ENCODE measurements at regions not wholly inside any gene's neighbourhood (a gene's known extent, or its start where the extent isn't known, plus 50 kb on each side); places are given as distances from the start of the nearest gene placed in this dataset.
"Not testable (repeated sequence)": the region's sequence is repeated elsewhere in the genome, so short reads cannot be mapped to it uniquely, and the experiment has no call there.

- H4K91ac ChIP-seq (replicated peaks; ENCODE audit: insufficient read length, low read length); H3K79me1 ChIP-seq (ENCODE audit: low read depth, low read length); H3K23me2 ChIP-seq (ENCODE audit: low read depth, low read length); H3K4me1 ChIP-seq (replicated peaks in 1 of 4; ENCODE audit: control insufficient read depth in 3 of 4, insufficient read depth in 4 of 4, low read length in 3 of 4); H3K4ac ChIP-seq (replicated peaks; ENCODE audit: insufficient read length, low read depth, low read length); H3K79me2 ChIP-seq (ENCODE audit: control insufficient read depth in 1 of 2, insufficient read depth in 2 of 2, low read length in 2 of 2); H3K14ac ChIP-seq (ENCODE audit: insufficient read length); H4K8ac ChIP-seq (ENCODE audit: extremely low read depth, insufficient read depth, low read length); H3K27me3 ChIP-seq (replicated peaks in 1 of 4; ENCODE audit: control insufficient read depth in 3 of 4, extremely low read depth in 1 of 4, insufficient read depth in 3 of 4, low read length in 3 of 4); POLR2A ChIA-PET (ENCODE audit: partially characterized antibody); H2BK20ac ChIP-seq (ENCODE audit: low read length); H4K5ac ChIP-seq (ENCODE audit: insufficient read length, low read depth, low read length); FAIRE-seq; H3K4me2 ChIP-seq (ENCODE audit: insufficient read depth in 1 of 2, low read depth in 2 of 2, low read length in 2 of 2); H2AFZ ChIP-seq (ENCODE audit: low read length); H4K20me1 ChIP-seq (replicated peaks in 1 of 2; ENCODE audit: control insufficient read depth in 1 of 2, insufficient read depth in 2 of 2, low read length in 2 of 2); H2BK120ac ChIP-seq (replicated peaks; ENCODE audit: low read depth, low read length); CTCF ChIA-PET (ENCODE audit: partially characterized antibody); H2BK5ac ChIP-seq (ENCODE audit: low read depth, low read length); DNase-seq (ENCODE audit: low read depth in 1 of 2, low spot score in 2 of 2); H3K36me3 ChIP-seq (ENCODE audit: control insufficient read depth in 2 of 4, insufficient read depth in 4 of 4, low read length in 3 of 4); H3K9ac ChIP-seq (replicated peaks in 1 of 4; ENCODE audit: extremely low read depth in 1 of 4, low read depth in 3 of 4, low read length in 3 of 4); H3K27ac ChIP-seq (ENCODE audit: low read depth, low read length); H3K18ac ChIP-seq (ENCODE audit: extremely low read depth, low read length); H2BK12ac ChIP-seq (ENCODE audit: low read depth, low read length); H2AK5ac ChIP-seq (ENCODE audit: low read depth, low read length); H3K56ac ChIP-seq (replicated peaks; ENCODE audit: insufficient read length, low read depth, low read length); H3K9me3 ChIP-seq (ENCODE audit: insufficient read depth in 2 of 2, low read depth in 1 of 2, low read length in 1 of 2); H3K23ac ChIP-seq (ENCODE audit: insufficient read length); H2BK15ac ChIP-seq (ENCODE audit: low read length); H3K4me3 ChIP-seq (ENCODE audit: extremely low read depth in 1 of 4, insufficient read depth in 2 of 4, low read depth in 3 of 4, low read length in 4 of 4): not testable (repeated sequence)
- 77% methylated on average over 4 of the region's 6 CpGs; no CpG with 5 or more reads in 1 of the 2 experiments for WGBS, 2 experiments (ENCODE audit: extremely low coverage in 1 of 2, insufficient coverage in 1 of 2, insufficient read length in 1 of 2, insufficient replicate concordance in 2 of 2, low coverage in 1 of 2, low lambda C conversion rate in 2 of 2, missing lambda C conversion rate in 1 of 2)
These were observed 118.1 kb upstream of the OR4F16 start for GRCh38 chr1:804378-805115.

DNA sequence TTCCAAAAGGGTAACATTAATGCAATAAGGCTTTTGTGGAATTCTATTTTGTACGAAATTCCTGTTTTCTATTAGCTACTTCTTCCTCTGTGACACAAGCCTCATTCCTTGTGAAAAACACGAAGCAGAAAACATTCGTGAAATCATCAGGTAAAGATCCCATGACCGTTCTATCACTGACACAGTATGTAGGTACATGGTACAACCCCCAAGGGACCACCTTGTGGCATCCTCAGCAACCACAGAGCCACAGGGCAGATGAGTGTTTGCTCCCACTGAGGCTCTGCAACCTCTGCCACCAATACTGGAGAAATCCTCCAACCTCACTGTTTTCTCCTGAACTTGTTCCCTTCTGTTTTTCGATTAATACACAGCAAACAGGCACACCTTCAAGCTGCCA lies 118.4 kb upstream of the SAMD11 start:
- DNase-seq (ENCODE audit: low read depth in 1 of 2, low spot score in 2 of 2); H4K5ac ChIP-seq (ENCODE audit: insufficient read length, low read depth, low read length); H2BK120ac ChIP-seq (replicated peaks; ENCODE audit: low read depth, low read length); FAIRE-seq; H3K36me3 ChIP-seq (ENCODE audit: control insufficient read depth in 2 of 4, insufficient read depth in 4 of 4, low read length in 3 of 4); H2AFZ ChIP-seq (ENCODE audit: low read length); H3K27me3 ChIP-seq (replicated peaks in 1 of 4; ENCODE audit: control insufficient read depth in 3 of 4, extremely low read depth in 1 of 4, insufficient read depth in 3 of 4, low read length in 3 of 4); H3K23ac ChIP-seq (ENCODE audit: insufficient read length); H2BK12ac ChIP-seq (ENCODE audit: low read depth, low read length); CTCF ChIA-PET (ENCODE audit: partially characterized antibody); H3K4me3 ChIP-seq (ENCODE audit: extremely low read depth in 1 of 4, insufficient read depth in 2 of 4, low read depth in 3 of 4, low read length in 4 of 4); H3K4ac ChIP-seq (replicated peaks; ENCODE audit: insufficient read length, low read depth, low read length); H3K27ac ChIP-seq (ENCODE audit: low read depth, low read length); H4K91ac ChIP-seq (replicated peaks; ENCODE audit: insufficient read length, low read length); H3K4me2 ChIP-seq (ENCODE audit: insufficient read depth in 1 of 2, low read depth in 2 of 2, low read length in 2 of 2); H3K4me1 ChIP-seq (replicated peaks in 1 of 4; ENCODE audit: control insufficient read depth in 3 of 4, insufficient read depth in 4 of 4, low read length in 3 of 4); H3K18ac ChIP-seq (ENCODE audit: extremely low read depth, low read length); H2BK15ac ChIP-seq (ENCODE audit: low read length); H3K56ac ChIP-seq (replicated peaks; ENCODE audit: insufficient read length, low read depth, low read length); H3K14ac ChIP-seq (ENCODE audit: insufficient read length); POLR2A ChIA-PET (ENCODE audit: partially characterized antibody); H4K20me1 ChIP-seq (replicated peaks in 1 of 2; ENCODE audit: control insufficient read depth in 1 of 2, insufficient read depth in 2 of 2, low read length in 2 of 2); H3K23me2 ChIP-seq (ENCODE audit: low read depth, low read length); H3K79me1 ChIP-seq (ENCODE audit: low read depth, low read length); H3K79me2 ChIP-seq (ENCODE audit: control insufficient read depth in 1 of 2, insufficient read depth in 2 of 2, low read length in 2 of 2); H3K9ac ChIP-seq (replicated peaks in 1 of 4; ENCODE audit: extremely low read depth in 1 of 4, low read depth in 3 of 4, low read length in 3 of 4); H3K9me3 ChIP-seq (ENCODE audit: insufficient read depth in 2 of 2, low read depth in 1 of 2, low read length in 1 of 2); H2BK20ac ChIP-seq (ENCODE audit: low read length); H2AK5ac ChIP-seq (ENCODE audit: low read depth, low read length); H4K8ac ChIP-seq (ENCODE audit: extremely low read depth, insufficient read depth, low read length); H2BK5ac ChIP-seq (ENCODE audit: low read depth, low read length): not testable (repeated sequence)
- 83% methylated on average over 5 of the region's 5 CpGs; no CpG with 5 or more reads in 1 of the 2 experiments for WGBS, 2 experiments (ENCODE audit: extremely low coverage in 1 of 2, insufficient coverage in 1 of 2, insufficient read length in 1 of 2, insufficient replicate concordance in 2 of 2, low coverage in 1 of 2, low lambda C conversion rate in 2 of 2, missing lambda C conversion rate in 1 of 2)

Measured in H1 (cell line).